ENCODE measurements at regions not wholly inside any gene's neighbourhood (a gene's known extent, or its start where the extent isn't known, plus 50 kb on each side); places are given as distances from the start of the nearest gene placed in this dataset.

DNA sequence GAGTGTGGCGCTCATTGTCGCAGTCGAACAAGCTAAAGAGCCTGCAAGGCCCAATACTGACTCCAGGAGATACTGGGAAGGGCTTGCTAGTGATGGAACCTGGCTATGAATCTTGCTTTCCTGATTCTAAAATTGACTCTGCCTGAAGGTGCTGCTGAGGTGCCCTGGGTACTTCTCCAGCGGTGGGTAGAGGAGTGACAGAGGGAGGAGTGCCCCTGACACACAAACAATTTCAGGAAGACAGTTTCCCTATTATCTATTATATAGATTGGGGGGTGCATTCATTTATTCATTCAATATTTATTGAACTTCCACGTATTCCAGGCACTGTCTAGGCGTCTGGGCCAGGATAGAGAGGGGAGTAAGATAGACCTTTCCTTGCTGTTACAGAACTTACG lies 339.2 kb upstream of the GATB start:
- FAIRE-seq = no peak
- ChIA-PET CTCF (interaction anchor here (2.2 kb wide), 1 partner anchor 11 kb away, joined by 5 read pairs; no protein-coding TSS in a partner anchor), SMC1A (ENCODE audit: uncharacterized antibody, unreplicated experiment) (no interaction called here), POLR2A (no interaction called here), RAD21 (ENCODE audit: unreplicated experiment) (no interaction called here)
- BruUV-seq (replicated peaks) = no TSS peak
- Histone ChIP-seq H3K36me3 (ENCODE audit: control insufficient read depth in 2 of 2, insufficient read depth in 2 of 2, low read length in 1 of 2) (no peaks in the 10 kb centered on the region), H3K27me3 (replicated peaks in 1 of 2; ENCODE audit: control insufficient read depth in 2 of 2, insufficient read depth in 2 of 2, low read length in 1 of 2) (no peaks in the 10 kb centered on the region), H4K20me1 (ENCODE audit: control insufficient read depth, insufficient read depth) (no peaks in the 10 kb centered on the region), H3K79me2 (ENCODE audit: control insufficient read depth, insufficient read depth, low read length) (no peaks in the 10 kb centered on the region), H3K4me1 (ENCODE audit: control insufficient read depth, insufficient read depth, low read length) (peaks cover 8% of the 10 kb centered on the region), H3K4me2 (ENCODE audit: control insufficient read depth, insufficient read depth) (no peak overlapping the region), H3K9ac (ENCODE audit: control insufficient read depth, insufficient read depth, low read length) (no peak overlapping the region), H3K9me3 (replicated peaks; ENCODE audit: control insufficient read depth, insufficient read depth, low read length) (no peaks in the 10 kb centered on the region), H3K27ac (ENCODE audit: control insufficient read depth, insufficient read depth) (no peak overlapping the region), H2AFZ (ENCODE audit: control insufficient read depth, low read depth, low read length) (no peak overlapping the region), H3K4me3 (no peak overlapping the region)
- WGBS (ENCODE audit: insufficient coverage, insufficient replicate concordance, low lambda C conversion rate, missing lambda C conversion rate) = 71% methylated on average over 7 of the region's 7 CpGs
- TF ChIP-seq CHD2 (IDR thresholded peaks at IDR 0.05; ENCODE audit: borderline replicate concordance, low read depth, low read length) = no peak
- TF ChIP-seq NFYA (IDR thresholded peaks at IDR 0.05; ENCODE audit: borderline replicate concordance, low read depth, low read length) = no peak
- TF ChIP-seq ETV6 (conservative IDR thresholded peaks at IDR 0.05 in 1 of 2, IDR thresholded peaks at IDR 0.05 in 1 of 2; ENCODE audit: borderline replicate concordance in 1 of 2, low read depth in 1 of 2) = no peak
- TF ChIP-seq MAX (IDR thresholded peaks at IDR 0.05; ENCODE audit: low read depth, low read length) = no peak
- no peak for TF ChIP-seq FOXK2 (IDR thresholded peaks at IDR 0.05)
- TF ChIP-seq ZBTB4 (CRISPR knock-in tag; IDR thresholded peaks at IDR 0.05) = no peak
- TF ChIP-seq, protein P1, sequence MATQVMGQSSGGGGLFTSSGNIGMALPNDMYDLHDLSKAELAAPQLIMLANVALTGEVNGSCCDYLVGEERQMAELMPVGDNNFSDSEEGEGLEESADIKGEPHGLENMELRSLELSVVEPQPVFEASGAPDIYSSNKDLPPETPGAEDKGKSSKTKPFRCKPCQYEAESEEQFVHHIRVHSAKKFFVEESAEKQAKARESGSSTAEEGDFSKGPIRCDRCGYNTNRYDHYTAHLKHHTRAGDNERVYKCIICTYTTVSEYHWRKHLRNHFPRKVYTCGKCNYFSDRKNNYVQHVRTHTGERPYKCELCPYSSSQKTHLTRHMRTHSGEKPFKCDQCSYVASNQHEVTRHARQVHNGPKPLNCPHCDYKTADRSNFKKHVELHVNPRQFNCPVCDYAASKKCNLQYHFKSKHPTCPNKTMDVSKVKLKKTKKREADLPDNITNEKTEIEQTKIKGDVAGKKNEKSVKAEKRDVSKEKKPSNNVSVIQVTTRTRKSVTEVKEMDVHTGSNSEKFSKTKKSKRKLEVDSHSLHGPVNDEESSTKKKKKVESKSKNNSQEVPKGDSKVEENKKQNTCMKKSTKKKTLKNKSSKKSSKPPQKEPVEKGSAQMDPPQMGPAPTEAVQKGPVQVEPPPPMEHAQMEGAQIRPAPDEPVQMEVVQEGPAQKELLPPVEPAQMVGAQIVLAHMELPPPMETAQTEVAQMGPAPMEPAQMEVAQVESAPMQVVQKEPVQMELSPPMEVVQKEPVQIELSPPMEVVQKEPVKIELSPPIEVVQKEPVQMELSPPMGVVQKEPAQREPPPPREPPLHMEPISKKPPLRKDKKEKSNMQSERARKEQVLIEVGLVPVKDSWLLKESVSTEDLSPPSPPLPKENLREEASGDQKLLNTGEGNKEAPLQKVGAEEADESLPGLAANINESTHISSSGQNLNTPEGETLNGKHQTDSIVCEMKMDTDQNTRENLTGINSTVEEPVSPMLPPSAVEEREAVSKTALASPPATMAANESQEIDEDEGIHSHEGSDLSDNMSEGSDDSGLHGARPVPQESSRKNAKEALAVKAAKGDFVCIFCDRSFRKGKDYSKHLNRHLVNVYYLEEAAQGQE (IDR thresholded peaks at IDR 0.05; ENCODE audit: low read depth, low read length) = no peak
- no peak for TF ChIP-seq BRCA1 (IDR thresholded peaks at IDR 0.05; ENCODE audit: low read depth, low read length)
- TF ChIP-seq POLR2A (IDR thresholded peaks at IDR 0.05; ENCODE audit: low read depth, low read length) = no peak
- TF ChIP-seq SP1 (IDR thresholded peaks at IDR 0.05; ENCODE audit: low read depth, low read length) = no peak
- TF ChIP-seq IKZF2 (IDR thresholded peaks at IDR 0.05) = no peak
- TF ChIP-seq EZH2 (IDR thresholded peaks at IDR 0.05; ENCODE audit: borderline replicate concordance, control insufficient read depth, low read depth, low read length) = no peak
- TF ChIP-seq SUZ12 (IDR thresholded peaks at IDR 0.05; ENCODE audit: unreplicated experiment) = no peak
- no peak for TF ChIP-seq CBFB (IDR thresholded peaks at IDR 0.05; ENCODE audit: low read depth)
- no peak for TF ChIP-seq MYC (IDR thresholded peaks at IDR 0.05; ENCODE audit: insufficient read depth, insufficient read length, insufficient replicate concordance, low read length, severe bottlenecking)
- TF ChIP-seq IRF4 (IDR thresholded peaks at IDR 0.05; ENCODE audit: low read depth, low read length) = no peak
- in situ Hi-C loops (cut with MboI) = no loop called here
- no peak for DNase-seq (ENCODE audit: low read depth, low spot score)
- ATAC-seq = no peak
- intact Hi-C loops (cut with micrococcal nuclease; ENCODE audit: unreplicated experiment) = no loop called here

Measured in GM12878 (cell line).